Prostate gland (tissue), 2 donors: ENCODE measurements at regions not wholly inside any gene's neighbourhood (a gene's known extent, or its start where the extent isn't known, plus 50 kb on each side); places are given as distances from the start of the nearest gene placed in this dataset.

Experiments
- DNase-seq: peaks from one replicate; pipeline ENCODE4 v3.0.0-alpha.2; 2019; ENCODE audit warnings: low spot score
- H3K27ac ChIP-seq, 2 donors: fragments of 200-600 bp; sonication (generic); 2 replicates each; pipeline ENCODE4 v1.5.1; 2017 to 2019
- H3K27me3 ChIP-seq: fragments of 200-600 bp; sonication (generic); replicated peaks from 2 replicates; pipeline ENCODE4 v1.5.1; 2019; ENCODE audit not compliant: insufficient read depth
- H3K36me3 ChIP-seq, 2 donors: fragments of 200-600 bp; sonication (generic); 1 replicate in 1 of 2; 2 replicates in 1 of 2; pipeline versions ENCODE4 v1.5.1 to v1.8.1; 2017 to 2019
- H3K4me1 ChIP-seq: fragments of 200-600 bp; sonication (generic); replicated peaks from 2 replicates; pipeline ENCODE4 v1.5.1; 2019
- H3K4me3 ChIP-seq, 2 donors: fragments of 200-600 bp; sonication (generic); 2 replicates each; pipeline ENCODE4 v1.5.1; 2017 to 2019
- H3K9me3 ChIP-seq: fragments of 200-600 bp; sonication (generic); 2 replicates; pipeline ENCODE4 v1.5.1; 2017
- POLR2A ChIP-seq: fragments of 450-650 bp; IDR thresholded peaks from one replicate; pipeline ENCODE4 v1.6.1; 2016; ENCODE audit warnings: antibody characterized with exemption, mild to moderate bottlenecking
- POLR2AphosphoS5 ChIP-seq: sonication (generic); formaldehyde crosslinking; IDR thresholded peaks from one replicate; pipeline ENCODE4 v1.6.1; 2017; ENCODE audit warnings: antibody characterized with exemption
- WGBS: methylation state at CpG from one replicate; pipeline ENCODE4 v1.1.5; 2018; 5-methylcytosine and 5-hydroxymethylcytosine counted together
- intact Hi-C: fragments of 100-400 bp; cut with DNase I; formaldehyde crosslinking; loops from one replicate; pipeline ENCODE4 v1.14.2; 2022
- TF ChIP-seq, protein P1 (sequence below), 4 experiments: fragments of 200-600 bp in 2 of 4; fragments of 450-650 bp in 2 of 4; sonication (generic) in 2 of 4; IDR thresholded peaks; 1 replicate in 3 of 4; 2 replicates in 1 of 4; pipeline ENCODE4 v1.5.1; 2016 to 2019; ENCODE audit warnings: antibody characterized with exemption in 4 of 4, mild to moderate bottlenecking in 2 of 4, moderate library complexity in 2 of 4

DNA sequence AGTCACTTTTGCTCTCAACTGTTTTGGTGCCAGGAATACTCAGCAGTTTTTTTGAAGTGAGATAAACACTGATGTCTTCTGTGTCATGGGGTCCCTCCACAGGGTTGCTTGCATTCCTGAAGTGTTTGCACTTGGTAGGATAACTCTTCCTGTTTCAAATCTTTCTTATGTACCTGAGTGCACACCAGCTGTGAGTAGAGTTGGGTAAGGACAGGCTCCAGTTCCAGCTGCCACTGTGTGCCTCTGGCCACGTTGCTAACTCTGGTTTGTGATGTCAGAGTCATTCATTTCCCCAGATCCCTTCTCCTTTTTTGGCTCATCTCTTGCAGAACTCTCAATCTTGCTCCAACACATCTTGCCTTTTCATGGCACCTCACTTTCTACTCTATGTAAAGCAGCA lies 356.3 kb upstream of the B3GALT2 start:
- no peak for DNase-seq

GRCh38 chr1:193540511-193540910 lies 354.1 kb upstream of the B3GALT2 start:
- Histone ChIP-seq H3K4me1 (no peaks in the 10 kb centered on the region), H3K27me3 (no peaks in the 10 kb centered on the region), H3K4me3 (no peak overlapping the region), H3K9me3 (no peaks in the 10 kb centered on the region), H3K27ac (no peak overlapping the region), H3K36me3 (no peaks in the 10 kb centered on the region)
- DNase-seq: no peak
- TF ChIP-seq, protein P1, sequence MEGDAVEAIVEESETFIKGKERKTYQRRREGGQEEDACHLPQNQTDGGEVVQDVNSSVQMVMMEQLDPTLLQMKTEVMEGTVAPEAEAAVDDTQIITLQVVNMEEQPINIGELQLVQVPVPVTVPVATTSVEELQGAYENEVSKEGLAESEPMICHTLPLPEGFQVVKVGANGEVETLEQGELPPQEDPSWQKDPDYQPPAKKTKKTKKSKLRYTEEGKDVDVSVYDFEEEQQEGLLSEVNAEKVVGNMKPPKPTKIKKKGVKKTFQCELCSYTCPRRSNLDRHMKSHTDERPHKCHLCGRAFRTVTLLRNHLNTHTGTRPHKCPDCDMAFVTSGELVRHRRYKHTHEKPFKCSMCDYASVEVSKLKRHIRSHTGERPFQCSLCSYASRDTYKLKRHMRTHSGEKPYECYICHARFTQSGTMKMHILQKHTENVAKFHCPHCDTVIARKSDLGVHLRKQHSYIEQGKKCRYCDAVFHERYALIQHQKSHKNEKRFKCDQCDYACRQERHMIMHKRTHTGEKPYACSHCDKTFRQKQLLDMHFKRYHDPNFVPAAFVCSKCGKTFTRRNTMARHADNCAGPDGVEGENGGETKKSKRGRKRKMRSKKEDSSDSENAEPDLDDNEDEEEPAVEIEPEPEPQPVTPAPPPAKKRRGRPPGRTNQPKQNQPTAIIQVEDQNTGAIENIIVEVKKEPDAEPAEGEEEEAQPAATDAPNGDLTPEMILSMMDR (IDR thresholded peaks at IDR 0.05): no peak
- TF ChIP-seq POLR2A: no peak
- no peak for TF ChIP-seq POLR2AphosphoS5
- intact Hi-C loops: no loop called here

More for the DNA sequence above, 356.3 kb upstream of the B3GALT2 start:
- no peak overlapping the region for H3K4me3 ChIP-seq
- no peaks in the 10 kb centered on the region for H3K9me3 ChIP-seq
- H3K36me3 ChIP-seq: no peaks in the 10 kb centered on the region
- WGBS: 25% methylated on average over 1 of the region's 1 CpG
- H3K4me1 ChIP-seq: no peaks in the 10 kb centered on the region
- no peak overlapping the region for H3K27ac ChIP-seq
- TF ChIP-seq POLR2A (no peak), POLR2AphosphoS5 (no peak)
- TF ChIP-seq, protein P1 (IDR thresholded peaks at IDR 0.05): no peak
- intact Hi-C loops: no loop called here
- no peaks in the 10 kb centered on the region for H3K27me3 ChIP-seq

- 90% methylated on average over 7 of the region's 7 CpGs for WGBS
- H3K4me1 ChIP-seq: no peaks in the 10 kb centered on the region
- no peak overlapping the region for H3K27ac ChIP-seq
- DNase-seq: no peak
- TF ChIP-seq, protein P1 (IDR thresholded peaks at IDR 0.05): no peak
- TF ChIP-seq POLR2A (no peak), POLR2AphosphoS5 (no peak)
- no peak overlapping the region for H3K4me3 ChIP-seq
- no peaks in the 10 kb centered on the region for H3K9me3 ChIP-seq
- intact Hi-C loops: no loop called here
- H3K27me3 ChIP-seq: no peaks in the 10 kb centered on the region
- H3K36me3 ChIP-seq: no peaks in the 10 kb centered on the region
Observed at GRCh38 chr1:193539731-193540459, 353.5 kb upstream of the B3GALT2 start.

GRCh38 chr1:193538680-193539079 lies 352.3 kb upstream of the B3GALT2 start:
- Histone ChIP-seq H3K27me3 (no peaks in the 10 kb centered on the region), H3K36me3 (no peaks in the 10 kb centered on the region), H3K4me3 (no peak overlapping the region), H3K9me3 (no peaks in the 10 kb centered on the region), H3K4me1 (no peaks in the 10 kb centered on the region), H3K27ac (no peak overlapping the region)
- WGBS: 79% methylated on average over 6 of the region's 6 CpGs
- DNase-seq: no peak
- intact Hi-C loops: no loop called here
- TF ChIP-seq POLR2A: no peak
- no peak for TF ChIP-seq POLR2AphosphoS5
- TF ChIP-seq, protein P1 (IDR thresholded peaks at IDR 0.05): no peak

- Histone ChIP-seq H3K9me3 (no peaks in the 10 kb centered on the region), H3K4me3 (no peak overlapping the region), H3K4me1 (no peaks in the 10 kb centered on the region), H3K27me3 (no peaks in the 10 kb centered on the region), H3K27ac (no peak overlapping the region), H3K36me3 (no peaks in the 10 kb centered on the region)
- WGBS: 91% methylated on average over 2 of the region's 2 CpGs
- TF ChIP-seq, protein P1 (IDR thresholded peaks at IDR 0.05): no peak
- TF ChIP-seq POLR2A: no peak
- no peak for TF ChIP-seq POLR2AphosphoS5
- intact Hi-C loops: no loop called here
- no peak for DNase-seq
Observed at GRCh38 chr1:193538003-193538354, 351.6 kb upstream of the B3GALT2 start.
